Heart left ventricle (tissue), 16 donors: ENCODE measurements at regions not wholly inside any gene's neighbourhood (a gene's known extent, or its start where the extent isn't known, plus 50 kb on each side); places are given as distances from the start of the nearest gene placed in this dataset.
"Not testable (repeated sequence)": the region's sequence is repeated elsewhere in the genome, so short reads cannot be mapped to it uniquely, and the experiment has no call there.

ENCODE experiments used
- ATAC-seq, 4 donors: fragments of 200-7000 bp; cut with Tn5 transposase; one replicate each; pipeline ENCODE4 v1.9.1; 2020 to 2022; ENCODE audit warnings: moderate library complexity in 4 of 4, mild to moderate bottlenecking in 3 of 4, moderate number of reproducible peaks in 1 of 4
- DNase-seq, 5 donors: peaks; one replicate each; pipeline ENCODE4 v3.0.0-alpha.2; 2020
- H3K27ac ChIP-seq, 12 donors: fragments of 200-600 bp; sonication (generic) in 4 of 12; one replicate each; pipeline versions ENCODE4 v1.5.0 to v1.8.0; 2016 to 2022; ENCODE audit warnings: mild to moderate bottlenecking in 2 of 12
- H3K27me3 ChIP-seq, 9 donors: fragments of 200-600 bp; sonication (generic) in 2 of 9; one replicate each; pipeline versions ENCODE4 v1.5.1 to v1.8.0; 2016 to 2022; ENCODE audit warnings: mild to moderate bottlenecking in 3 of 9
- H3K36me3 ChIP-seq, 9 donors: fragments of 200-600 bp; sonication (generic) in 2 of 9; one replicate each; pipeline versions ENCODE4 v1.5.0 to v1.8.0; 2018 to 2022; ENCODE audit warnings: mild to moderate bottlenecking in 2 of 9
- H3K4me1 ChIP-seq, 12 donors: fragments of 200-600 bp; sonication (generic) in 4 of 12; one replicate each; pipeline versions ENCODE4 v1.5.0 to v1.8.0; 2016 to 2022; ENCODE audit warnings: mild to moderate bottlenecking in 3 of 12
- H3K4me3 ChIP-seq, 12 donors: fragments of 200-600 bp; sonication (generic) in 4 of 12; one replicate each; pipeline versions ENCODE4 v1.5.0 to v1.8.0; 2017 to 2022; ENCODE audit warnings: mild to moderate bottlenecking in 9 of 12, moderate library complexity in 4 of 12
- H3K9me3 ChIP-seq, 12 donors: fragments of 200-600 bp; sonication (generic) in 4 of 12; one replicate each; pipeline versions ENCODE4 v1.5.0 to v1.8.0; 2016 to 2022; ENCODE audit warnings: mild to moderate bottlenecking in 1 of 12
- POLR2A ChIP-seq, 2 donors: fragments of 450-650 bp; IDR thresholded peaks; one replicate each; pipeline ENCODE4 v1.6.1; 2017; ENCODE audit warnings: antibody characterized with exemption in 2 of 2, mild to moderate bottlenecking in 2 of 2, moderate library complexity in 2 of 2
- WGBS, 4 donors: extraction: QIAGEN DNeasy Blood & Tissue Kit in 2 of 4; methylation state at CpG; one replicate each; pipeline versions ENCODE4 v1.1.5 to v1.1.7; 2013 to 2018; 5-methylcytosine and 5-hydroxymethylcytosine counted together
- intact Hi-C, 10 donors: fragments of 100-400 bp; cut with DNase I; formaldehyde crosslinking; loops; one replicate each; pipeline versions ENCODE4 v1.11.1 to v1.14.2; 2022
- TF ChIP-seq, protein P1 (sequence below), 12 donors: fragments of 200-600 bp; sonication (generic) in 4 of 12; IDR thresholded peaks; one replicate each; pipeline versions ENCODE4 v1.5.0 to v1.8.0; 2018 to 2022; ENCODE audit warnings: antibody characterized with exemption in 12 of 12, mild to moderate bottlenecking in 5 of 12
- donor health status: ischemic (EF 13 %, LVEDD 7.1; RV severe dilation, severe dysfunction).
- donor health status: healthy with polysubstance abuse.
- donor health status: DM: no; HTN: yes; CAD: no.
- donor health status: DM: no; HTN: no; CAD: no.
- donor health status: ischemic (EF 25% LVEDD 6.9; RV normal size, moderate dysfunction).
- donor health status: ischemic (EF 25% LVEDD 5.7; RV mildly dilated, moderate dysfunction).
- donor health status: healthy.
- donor health status: DM: yes; HTN: yes; CAD: no.
- donor health status: ischemic (EF 35%, LVEDD 5.7; RV mildly dilated, moderate dysfunction).
- donor health status: nonischemic (EF 11% LVEDD 7.7; RV severe dilation, severe dysfunction).
- donor health status: DM: yes; HTN: yes; CAD: no.
- donor health status: PGD.
- donor health status: ischemic (EF 29% LVEDD 5.4; RV normal size, mild dysfunction).
- donor health status: nonischemic (EF 23%, LVEDD 6.1; RV moderate dilation, normal function).

DNA sequence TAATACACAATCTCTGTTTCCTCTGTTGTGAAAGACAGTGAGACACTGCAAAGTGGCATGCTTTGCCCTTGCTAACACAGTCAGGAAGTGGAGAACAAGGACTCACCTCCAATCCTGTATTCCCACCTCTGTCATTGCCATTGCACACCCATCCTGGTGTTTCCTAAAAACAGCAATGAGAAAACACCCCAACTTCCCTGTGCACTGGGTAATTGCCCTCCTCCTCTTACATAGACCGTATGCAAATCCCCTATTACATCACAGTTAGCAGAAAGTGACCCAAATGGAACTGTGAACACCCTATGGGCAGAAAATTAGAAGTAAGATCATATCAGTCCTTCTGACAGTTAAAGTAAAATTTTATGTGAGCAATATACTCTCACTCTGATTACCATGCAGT lies 355.5 kb downstream of the BCL11B start:
- Histone ChIP-seq H3K9me3 (no peaks in the 10 kb centered on the region), H3K27me3 (peaks cover 0 to 24% (median 0%) of the 10 kb centered on the region in 9 donors), H3K27ac (no peak overlapping the region), H3K4me1 (no peaks in the 10 kb centered on the region), H3K4me3 (no peak overlapping the region), H3K36me3 (no peaks in the 10 kb centered on the region)
- DNase-seq (no peak), ATAC-seq (no peak)
- TF ChIP-seq, protein P1, sequence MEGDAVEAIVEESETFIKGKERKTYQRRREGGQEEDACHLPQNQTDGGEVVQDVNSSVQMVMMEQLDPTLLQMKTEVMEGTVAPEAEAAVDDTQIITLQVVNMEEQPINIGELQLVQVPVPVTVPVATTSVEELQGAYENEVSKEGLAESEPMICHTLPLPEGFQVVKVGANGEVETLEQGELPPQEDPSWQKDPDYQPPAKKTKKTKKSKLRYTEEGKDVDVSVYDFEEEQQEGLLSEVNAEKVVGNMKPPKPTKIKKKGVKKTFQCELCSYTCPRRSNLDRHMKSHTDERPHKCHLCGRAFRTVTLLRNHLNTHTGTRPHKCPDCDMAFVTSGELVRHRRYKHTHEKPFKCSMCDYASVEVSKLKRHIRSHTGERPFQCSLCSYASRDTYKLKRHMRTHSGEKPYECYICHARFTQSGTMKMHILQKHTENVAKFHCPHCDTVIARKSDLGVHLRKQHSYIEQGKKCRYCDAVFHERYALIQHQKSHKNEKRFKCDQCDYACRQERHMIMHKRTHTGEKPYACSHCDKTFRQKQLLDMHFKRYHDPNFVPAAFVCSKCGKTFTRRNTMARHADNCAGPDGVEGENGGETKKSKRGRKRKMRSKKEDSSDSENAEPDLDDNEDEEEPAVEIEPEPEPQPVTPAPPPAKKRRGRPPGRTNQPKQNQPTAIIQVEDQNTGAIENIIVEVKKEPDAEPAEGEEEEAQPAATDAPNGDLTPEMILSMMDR (IDR thresholded peaks at IDR 0.05): no peak
- no peak for TF ChIP-seq POLR2A (IDR thresholded peaks at IDR 0.05)
- intact Hi-C loops: no loop called here
- WGBS, 4 donors: 57 to 71% (median 67%) methylated on average over 1 of the region's 1 CpG

GRCh38 chr14:98919434-98919833 lies 352.6 kb downstream of the BCL11B start:
- Histone ChIP-seq H3K27me3 (peaks cover 0 to 6% (median 0%) of the 10 kb centered on the region in 9 donors), H3K27ac (no peak overlapping the region), H3K4me3 (no peak overlapping the region), H3K9me3 (no peaks in the 10 kb centered on the region), H3K36me3 (no peaks in the 10 kb centered on the region), H3K4me1 (no peaks in the 10 kb centered on the region)
- intact Hi-C loops: no loop called here
- ATAC-seq (no peak), DNase-seq (peak in 1 of 5 donors; percentile 5)
- 40 to 53% (median 45%) methylated on average over 2 of the region's 2 CpGs for WGBS, 4 donors
- TF ChIP-seq, protein P1 (IDR thresholded peaks at IDR 0.05): no peak
- TF ChIP-seq POLR2A (IDR thresholded peaks at IDR 0.05): no peak

- H3K27me3 ChIP-seq, intact Hi-C loops, H3K4me3 ChIP-seq, H3K9me3 ChIP-seq, H3K36me3 ChIP-seq, H3K27ac ChIP-seq, H3K4me1 ChIP-seq, ATAC-seq, DNase-seq: not testable (repeated sequence)
- 74 to 86% (median 81%) methylated on average over 3 of the region's 3 CpGs for WGBS, 4 donors
Measured at GRCh38 chr14:98921306-98921705, 350.7 kb downstream of the BCL11B start.

DNA sequence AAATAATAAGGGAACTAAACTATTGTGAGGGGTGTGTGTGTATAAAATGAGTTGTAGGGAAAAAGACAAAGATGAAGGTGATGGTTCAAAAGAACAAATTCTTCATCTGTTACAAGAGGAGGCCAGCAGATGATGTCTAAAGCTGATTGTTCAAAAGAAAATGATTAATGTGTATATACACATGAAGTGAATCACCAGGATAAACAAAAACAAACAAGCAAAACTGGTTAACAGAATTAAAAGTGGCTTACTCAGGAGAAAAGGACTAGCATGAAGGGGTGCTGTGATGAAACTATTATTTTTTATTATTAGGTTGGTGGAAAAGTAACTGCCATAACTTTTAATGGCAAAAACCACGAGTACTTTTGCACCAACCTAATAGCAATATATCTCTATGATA lies 348.4 kb downstream of the BCL11B start:
- DNase-seq (no peak), ATAC-seq (no peak)
- Histone ChIP-seq H3K27ac (no peak overlapping the region), H3K27me3 (peaks cover 0 to 3% (median 0%) of the 10 kb centered on the region in 9 donors), H3K9me3 (no peaks in the 10 kb centered on the region), H3K4me1 (no peaks in the 10 kb centered on the region), H3K36me3 (no peaks in the 10 kb centered on the region), H3K4me3 (no peak overlapping the region)
- WGBS, 4 donors: 60 to 80% (median 70%) methylated on average over 1 of the region's 1 CpG
- intact Hi-C loops: no loop called here
- TF ChIP-seq POLR2A (IDR thresholded peaks at IDR 0.05): no peak
- TF ChIP-seq, protein P1 (IDR thresholded peaks at IDR 0.05): no peak

- 85 to 92% (median 88%) methylated on average over 8 of the region's 8 CpGs for WGBS, 4 donors
- intact Hi-C loops: no loop called here
- Histone ChIP-seq H3K36me3 (no peaks in the 10 kb centered on the region), H3K4me3 (no peak overlapping the region), H3K4me1 (no peaks in the 10 kb centered on the region), H3K9me3 (no peaks in the 10 kb centered on the region), H3K27me3 (peaks cover 0 to 3% (median 0%) of the 10 kb centered on the region in 9 donors), H3K27ac (no peak overlapping the region)
- ATAC-seq (no peak), DNase-seq (no peak)
- TF ChIP-seq POLR2A (IDR thresholded peaks at IDR 0.05): no peak
- TF ChIP-seq, protein P1 (IDR thresholded peaks at IDR 0.05): no peak
Measured at GRCh38 chr14:98924046-98924445, 348.0 kb downstream of the BCL11B start.
